HG03025 (cell line): ENCODE measurements at regions not wholly inside any gene's neighbourhood (a gene's known extent, or its start where the extent isn't known, plus 50 kb on each side); places are given as distances from the start of the nearest gene placed in this dataset.

Source experiments
- ATAC-seq: cut with Tn5 transposase; IDR thresholded peaks from one replicate; pipeline ENCODE4 v1.9.1; 2021; ENCODE audit warnings: mild to moderate bottlenecking, moderate library complexity; ENCODE audit not compliant: unreplicated experiment, low FRiP score

GRCh38 chr4:29521281-29521680 lies 1198.9 kb upstream of the PCDH7 start:
- ATAC-seq, result no peak

GRCh38 chr4:29536745-29537144 lies 1183.4 kb upstream of the PCDH7 start:
- no peak for ATAC-seq

- ATAC-seq, result no peak
These were observed 1181.1 kb upstream of the PCDH7 start for GRCh38 chr4:29538889-29539646.

- ATAC-seq, result no peak
These were observed 1179.6 kb upstream of the PCDH7 start for GRCh38 chr4:29540439-29541102.

GRCh38 chr4:29541757-29542156 lies 1178.4 kb upstream of the PCDH7 start:
- no peak for ATAC-seq

GRCh38 chr4:29549342-29549741 lies 1170.8 kb upstream of the PCDH7 start:
- ATAC-seq, result no peak

GRCh38 chr4:29551821-29552220 lies 1168.3 kb upstream of the PCDH7 start:
- ATAC-seq, result no peak

- no peak for ATAC-seq
These were observed 1166.3 kb upstream of the PCDH7 start for GRCh38 chr4:29553846-29554245.

- ATAC-seq, result no peak
These were observed 1161.4 kb upstream of the PCDH7 start for GRCh38 chr4:29558789-29559188.

- no peak for ATAC-seq
These were observed 1160.9 kb upstream of the PCDH7 start for GRCh38 chr4:29559286-29559685.

- ATAC-seq, result no peak
These were observed 1159.7 kb upstream of the PCDH7 start for GRCh38 chr4:29560452-29560851.

GRCh38 chr4:29565256-29565655 lies 1154.9 kb upstream of the PCDH7 start:
- ATAC-seq, result no peak

GRCh38 chr4:29566371-29566770 lies 1153.8 kb upstream of the PCDH7 start:
- no peak for ATAC-seq

- ATAC-seq, result no peak
These were observed 1148.8 kb upstream of the PCDH7 start for GRCh38 chr4:29571322-29571721.

- no peak for ATAC-seq
These were observed 1141.8 kb upstream of the PCDH7 start for GRCh38 chr4:29578329-29578728.

- ATAC-seq, result no peak
These were observed 1138.7 kb upstream of the PCDH7 start for GRCh38 chr4:29581457-29581856.

GRCh38 chr4:29588617-29589016 lies 1131.6 kb upstream of the PCDH7 start:
- no peak for ATAC-seq

- no peak for ATAC-seq
These were observed 1123.9 kb upstream of the PCDH7 start for GRCh38 chr4:29596228-29596627.

GRCh38 chr4:29619168-29619567 lies 1101.0 kb upstream of the PCDH7 start:
- ATAC-seq, result no peak

GRCh38 chr4:29632199-29632598 lies 1088.0 kb upstream of the PCDH7 start:
- ATAC-seq, result no peak

GRCh38 chr4:29636961-29637360 lies 1083.2 kb upstream of the PCDH7 start:
- ATAC-seq, result no peak

GRCh38 chr4:29653221-29653620 lies 1066.9 kb upstream of the PCDH7 start:
- no peak for ATAC-seq
